Liver (tissue), 8 donors: ENCODE measurements at regions not wholly inside any gene's neighbourhood (a gene's known extent, or its start where the extent isn't known, plus 50 kb on each side); places are given as distances from the start of the nearest gene placed in this dataset.

ENCODE experiments used
- DNase-seq: peaks from one replicate; pipeline ENCODE4 v3.0.0-alpha.2; 2017; ENCODE audit warnings: low spot score
- H3K27ac ChIP-seq, 2 donors: one replicate each; pipeline ENCODE4 v1.7.0; 2013; ENCODE audit warnings: inconsistent platforms in 2 of 2, low read length in 2 of 2, control low read depth in 1 of 2, low read depth in 1 of 2, mild to moderate bottlenecking in 1 of 2
- H3K27me3 ChIP-seq, 4 donors: one replicate each; pipeline versions ENCODE4 v1.6.1 to v1.7.0; 2013; ENCODE audit warnings: low read length in 3 of 4, inconsistent platforms in 1 of 4, mild to moderate bottlenecking in 1 of 4, moderate library complexity in 1 of 4; ENCODE audit not compliant: control insufficient read depth in 4 of 4, insufficient read depth in 4 of 4
- H3K36me3 ChIP-seq, 4 donors: one replicate each; pipeline versions ENCODE4 v1.6.1 to v1.7.0; 2013; ENCODE audit warnings: low read length in 3 of 4, mild to moderate bottlenecking in 3 of 4, low read depth in 1 of 4, moderate library complexity in 1 of 4; ENCODE audit not compliant: control insufficient read depth in 4 of 4, insufficient read depth in 3 of 4
- H3K4me1 ChIP-seq, 4 donors: one replicate each; pipeline versions ENCODE4 v1.6.1 to v1.7.0; 2013; ENCODE audit warnings: low read length in 3 of 4, mild to moderate bottlenecking in 3 of 4, moderate library complexity in 1 of 4; ENCODE audit not compliant: control insufficient read depth in 4 of 4, insufficient read depth in 4 of 4
- H3K4me3 ChIP-seq, 3 donors: one replicate each; pipeline versions ENCODE4 v1.6.1 to v1.7.0; 2013; ENCODE audit warnings: low read length in 3 of 3, control low read depth in 1 of 3, low read depth in 1 of 3, mild to moderate bottlenecking in 1 of 3
- H3K9ac ChIP-seq, 2 donors: one replicate each; pipeline ENCODE4 v1.7.0; 2013; ENCODE audit warnings: low read length in 2 of 2, mild to moderate bottlenecking in 2 of 2, moderate library complexity in 2 of 2, control low read depth in 1 of 2, low read depth in 1 of 2
- H3K9me3 ChIP-seq, 4 donors: one replicate each; pipeline versions ENCODE4 v1.6.1 to v1.7.0; 2013; ENCODE audit warnings: low read length in 3 of 4; ENCODE audit not compliant: control insufficient read depth in 4 of 4
- EGR1 ChIP-seq, 2 donors: IDR thresholded peaks; 2 replicates each; pipeline ENCODE4 v1.6.1; 2016 to 2018; ENCODE audit warnings: antibody characterized with exemption in 2 of 2, low read depth in 2 of 2
- FOXA1 ChIP-seq: IDR thresholded peaks from 2 replicates; pipeline ENCODE4 v1.6.1; 2016; ENCODE audit warnings: antibody characterized with exemption
- FOXA2 ChIP-seq: IDR thresholded peaks from 2 replicates; pipeline ENCODE4 v1.6.1; 2016; ENCODE audit warnings: antibody characterized with exemption
- GABPA ChIP-seq, 2 donors: IDR thresholded peaks in 1 of 2; conservative IDR thresholded peaks in 1 of 2; 2 replicates each; pipeline ENCODE4 v1.6.1; 2016; ENCODE audit warnings: antibody characterized with exemption in 2 of 2, mild to moderate bottlenecking in 1 of 2, moderate library complexity in 1 of 2
- HNF4A ChIP-seq, 2 donors: conservative IDR thresholded peaks; 2 replicates each; pipeline ENCODE4 v1.6.1; 2016; ENCODE audit warnings: antibody characterized with exemption in 2 of 2, mild to moderate bottlenecking in 2 of 2
- HNF4G ChIP-seq: IDR thresholded peaks from 2 replicates; pipeline ENCODE4 v1.6.1; 2016; ENCODE audit warnings: antibody characterized with exemption
- JUND ChIP-seq, 2 donors: IDR thresholded peaks; 2 replicates each; pipeline ENCODE4 v1.6.1; 2016; ENCODE audit warnings: antibody characterized with exemption in 2 of 2
- NR2F2 ChIP-seq: IDR thresholded peaks from 2 replicates; pipeline ENCODE4 v1.6.1; 2016; ENCODE audit warnings: antibody characterized with exemption
- RAD21 ChIP-seq, 2 donors: IDR thresholded peaks; 2 replicates each; pipeline ENCODE4 v1.6.1; 2016; ENCODE audit warnings: antibody characterized with exemption in 2 of 2, mild to moderate bottlenecking in 2 of 2
- RXRA ChIP-seq, 2 donors: IDR thresholded peaks; 2 replicates each; pipeline ENCODE4 v1.6.1; 2017 to 2018; ENCODE audit warnings: antibody characterized with exemption in 2 of 2, mild to moderate bottlenecking in 1 of 2
- SP1 ChIP-seq: IDR thresholded peaks from 2 replicates; pipeline ENCODE4 v1.6.1; 2018; ENCODE audit warnings: antibody characterized with exemption, mild to moderate bottlenecking
- TAF1 ChIP-seq: conservative IDR thresholded peaks from 2 replicates; pipeline ENCODE4 v1.6.1; 2016; ENCODE audit warnings: antibody characterized with exemption, mild to moderate bottlenecking
- YY1 ChIP-seq: IDR thresholded peaks from 2 replicates; pipeline ENCODE4 v1.6.1; 2016; ENCODE audit warnings: antibody characterized with exemption, mild to moderate bottlenecking
- WGBS: extraction: QIAGEN DNeasy Blood & Tissue Kit; methylation state at CpG from one replicate; pipeline ENCODE4 v1.1.7; 2013; 5-methylcytosine and 5-hydroxymethylcytosine counted together
- TF ChIP-seq, protein P1 (sequence below): IDR thresholded peaks from 2 replicates; pipeline ENCODE4 v1.6.1; 2016; ENCODE audit warnings: antibody characterized with exemption, mild to moderate bottlenecking
- TF ChIP-seq, protein P2 (sequence below): IDR thresholded peaks from 2 replicates; pipeline ENCODE4 v1.6.1; 2016; ENCODE audit warnings: antibody characterized with exemption
- TF ChIP-seq, protein P3 (sequence below): IDR thresholded peaks from 2 replicates; pipeline ENCODE4 v1.6.1; 2016; ENCODE audit warnings: antibody characterized with exemption
- TF ChIP-seq, protein P4 (sequence below): fragments of 150-350 bp; IDR thresholded peaks from 2 replicates; pipeline ENCODE4 v1.5.1; 2017; ENCODE audit warnings: improper control_type of control experiment, low read depth, low read length; ENCODE audit not compliant: missing input control
- TF ChIP-seq, protein P5 (sequence below): IDR thresholded peaks from 2 replicates; pipeline ENCODE4 v1.6.1; 2016; ENCODE audit warnings: antibody characterized with exemption
- donor health status: healthy.
- donor health status: healthy.
- donor health status: healthy.
- donor health status: healthy.
- donor health status: healthy.

DNA sequence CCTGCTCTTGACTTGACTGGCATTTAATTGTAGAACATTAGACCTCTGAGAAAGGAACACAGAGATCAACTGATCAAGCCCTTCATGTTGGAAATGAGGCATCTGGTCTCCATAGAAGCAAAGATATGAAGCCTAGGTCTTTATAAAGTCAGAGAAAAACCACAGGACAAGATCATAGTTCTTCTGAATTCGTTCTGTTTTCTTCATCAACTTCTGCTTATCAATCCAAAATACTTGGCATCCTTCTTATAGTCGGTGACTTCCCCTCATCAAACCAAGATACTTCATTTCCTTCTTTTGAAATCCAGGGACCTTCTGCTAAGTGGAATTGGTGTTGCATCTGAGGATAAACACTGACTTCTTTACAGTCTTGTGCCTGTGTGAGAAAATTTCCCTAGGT, 77.1 kb upstream of the PRKCQ start:
- Histone ChIP-seq H3K27me3 (peaks cover 0 to 7% (median 3%) of the 10 kb centered on the region in 4 donors), H3K27ac (no peak overlapping the region), H3K4me3 (no peak overlapping the region), H3K36me3 (no peaks in the 10 kb centered on the region), H3K9ac (no peak overlapping the region), H3K9me3 (no peaks in the 10 kb centered on the region), H3K4me1 (no peaks in the 10 kb centered on the region)
- no peak for DNase-seq
- WGBS: 48% methylated on average over 2 of the region's 2 CpGs
- TF ChIP-seq, protein P1, sequence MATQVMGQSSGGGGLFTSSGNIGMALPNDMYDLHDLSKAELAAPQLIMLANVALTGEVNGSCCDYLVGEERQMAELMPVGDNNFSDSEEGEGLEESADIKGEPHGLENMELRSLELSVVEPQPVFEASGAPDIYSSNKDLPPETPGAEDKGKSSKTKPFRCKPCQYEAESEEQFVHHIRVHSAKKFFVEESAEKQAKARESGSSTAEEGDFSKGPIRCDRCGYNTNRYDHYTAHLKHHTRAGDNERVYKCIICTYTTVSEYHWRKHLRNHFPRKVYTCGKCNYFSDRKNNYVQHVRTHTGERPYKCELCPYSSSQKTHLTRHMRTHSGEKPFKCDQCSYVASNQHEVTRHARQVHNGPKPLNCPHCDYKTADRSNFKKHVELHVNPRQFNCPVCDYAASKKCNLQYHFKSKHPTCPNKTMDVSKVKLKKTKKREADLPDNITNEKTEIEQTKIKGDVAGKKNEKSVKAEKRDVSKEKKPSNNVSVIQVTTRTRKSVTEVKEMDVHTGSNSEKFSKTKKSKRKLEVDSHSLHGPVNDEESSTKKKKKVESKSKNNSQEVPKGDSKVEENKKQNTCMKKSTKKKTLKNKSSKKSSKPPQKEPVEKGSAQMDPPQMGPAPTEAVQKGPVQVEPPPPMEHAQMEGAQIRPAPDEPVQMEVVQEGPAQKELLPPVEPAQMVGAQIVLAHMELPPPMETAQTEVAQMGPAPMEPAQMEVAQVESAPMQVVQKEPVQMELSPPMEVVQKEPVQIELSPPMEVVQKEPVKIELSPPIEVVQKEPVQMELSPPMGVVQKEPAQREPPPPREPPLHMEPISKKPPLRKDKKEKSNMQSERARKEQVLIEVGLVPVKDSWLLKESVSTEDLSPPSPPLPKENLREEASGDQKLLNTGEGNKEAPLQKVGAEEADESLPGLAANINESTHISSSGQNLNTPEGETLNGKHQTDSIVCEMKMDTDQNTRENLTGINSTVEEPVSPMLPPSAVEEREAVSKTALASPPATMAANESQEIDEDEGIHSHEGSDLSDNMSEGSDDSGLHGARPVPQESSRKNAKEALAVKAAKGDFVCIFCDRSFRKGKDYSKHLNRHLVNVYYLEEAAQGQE: no peak
- TF ChIP-seq JUND (IDR thresholded peaks at IDR 0.05) (no peak), EGR1 (IDR thresholded peaks at IDR 0.05; ENCODE audit: low read depth in 2 of 2) (no peak), GABPA (IDR thresholded peaks at IDR 0.05 in 1 of 2, conservative IDR thresholded peaks at IDR 0.05 in 1 of 2) (no peak), SP1 (no peak), HNF4A (conservative IDR thresholded peaks at IDR 0.05) (no peak), NR2F2 (no peak), RXRA (IDR thresholded peaks at IDR 0.05) (no peak), HNF4G (no peak), FOXA2 (no peak)
- TF ChIP-seq, protein P2, sequence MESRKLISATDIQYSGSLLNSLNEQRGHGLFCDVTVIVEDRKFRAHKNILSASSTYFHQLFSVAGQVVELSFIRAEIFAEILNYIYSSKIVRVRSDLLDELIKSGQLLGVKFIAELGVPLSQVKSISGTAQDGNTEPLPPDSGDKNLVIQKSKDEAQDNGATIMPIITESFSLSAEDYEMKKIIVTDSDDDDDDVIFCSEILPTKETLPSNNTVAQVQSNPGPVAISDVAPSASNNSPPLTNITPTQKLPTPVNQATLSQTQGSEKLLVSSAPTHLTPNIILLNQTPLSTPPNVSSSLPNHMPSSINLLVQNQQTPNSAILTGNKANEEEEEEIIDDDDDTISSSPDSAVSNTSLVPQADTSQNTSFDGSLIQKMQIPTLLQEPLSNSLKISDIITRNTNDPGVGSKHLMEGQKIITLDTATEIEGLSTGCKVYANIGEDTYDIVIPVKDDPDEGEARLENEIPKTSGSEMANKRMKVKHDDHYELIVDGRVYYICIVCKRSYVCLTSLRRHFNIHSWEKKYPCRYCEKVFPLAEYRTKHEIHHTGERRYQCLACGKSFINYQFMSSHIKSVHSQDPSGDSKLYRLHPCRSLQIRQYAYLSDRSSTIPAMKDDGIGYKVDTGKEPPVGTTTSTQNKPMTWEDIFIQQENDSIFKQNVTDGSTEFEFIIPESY: no peak
- TF ChIP-seq, protein P3, sequence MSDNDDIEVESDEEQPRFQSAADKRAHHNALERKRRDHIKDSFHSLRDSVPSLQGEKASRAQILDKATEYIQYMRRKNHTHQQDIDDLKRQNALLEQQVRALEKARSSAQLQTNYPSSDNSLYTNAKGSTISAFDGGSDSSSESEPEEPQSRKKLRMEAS: no peak

DNA sequence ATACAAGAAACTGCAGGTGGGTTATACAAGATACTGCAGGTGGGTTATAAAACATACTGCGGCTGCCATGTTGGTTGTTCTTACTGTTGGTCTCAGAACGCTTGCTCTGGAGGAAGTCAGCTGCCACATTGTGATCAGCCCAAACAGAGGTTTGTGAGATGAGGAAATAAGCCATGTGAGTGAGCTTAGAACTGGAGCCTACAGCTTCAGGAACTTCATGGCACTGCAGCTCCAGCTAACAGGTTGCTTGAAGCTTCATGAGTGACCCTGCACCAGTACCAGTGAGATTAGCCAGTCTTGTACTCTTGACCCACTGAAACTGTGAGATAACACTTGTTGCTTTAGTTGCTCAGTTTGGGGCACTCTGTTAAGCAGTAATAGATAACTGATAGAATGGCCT, 74.5 kb upstream of the PRKCQ start:
- no peak overlapping the region for H3K4me3 ChIP-seq
- WGBS: 81% methylated on average over 2 of the region's 2 CpGs

More for the DNA sequence above, 74.5 kb upstream of the PRKCQ start:
- TF ChIP-seq EGR1 (IDR thresholded peaks at IDR 0.05; ENCODE audit: low read depth in 2 of 2) (no peak), RAD21 (IDR thresholded peaks at IDR 0.05) (no peak), SP1 (no peak), GABPA (IDR thresholded peaks at IDR 0.05 in 1 of 2, conservative IDR thresholded peaks at IDR 0.05 in 1 of 2) (no peak), HNF4G (no peak), FOXA1 (no peak), TAF1 (no peak), YY1 (no peak), RXRA (IDR thresholded peaks at IDR 0.05) (no peak), JUND (IDR thresholded peaks at IDR 0.05) (no peak), NR2F2 (no peak), FOXA2 (no peak), HNF4A (conservative IDR thresholded peaks at IDR 0.05) (no peak)
- TF ChIP-seq, protein P2: no peak
- TF ChIP-seq, protein P4, sequence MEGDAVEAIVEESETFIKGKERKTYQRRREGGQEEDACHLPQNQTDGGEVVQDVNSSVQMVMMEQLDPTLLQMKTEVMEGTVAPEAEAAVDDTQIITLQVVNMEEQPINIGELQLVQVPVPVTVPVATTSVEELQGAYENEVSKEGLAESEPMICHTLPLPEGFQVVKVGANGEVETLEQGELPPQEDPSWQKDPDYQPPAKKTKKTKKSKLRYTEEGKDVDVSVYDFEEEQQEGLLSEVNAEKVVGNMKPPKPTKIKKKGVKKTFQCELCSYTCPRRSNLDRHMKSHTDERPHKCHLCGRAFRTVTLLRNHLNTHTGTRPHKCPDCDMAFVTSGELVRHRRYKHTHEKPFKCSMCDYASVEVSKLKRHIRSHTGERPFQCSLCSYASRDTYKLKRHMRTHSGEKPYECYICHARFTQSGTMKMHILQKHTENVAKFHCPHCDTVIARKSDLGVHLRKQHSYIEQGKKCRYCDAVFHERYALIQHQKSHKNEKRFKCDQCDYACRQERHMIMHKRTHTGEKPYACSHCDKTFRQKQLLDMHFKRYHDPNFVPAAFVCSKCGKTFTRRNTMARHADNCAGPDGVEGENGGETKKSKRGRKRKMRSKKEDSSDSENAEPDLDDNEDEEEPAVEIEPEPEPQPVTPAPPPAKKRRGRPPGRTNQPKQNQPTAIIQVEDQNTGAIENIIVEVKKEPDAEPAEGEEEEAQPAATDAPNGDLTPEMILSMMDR: no peak
- TF ChIP-seq, protein P5, sequence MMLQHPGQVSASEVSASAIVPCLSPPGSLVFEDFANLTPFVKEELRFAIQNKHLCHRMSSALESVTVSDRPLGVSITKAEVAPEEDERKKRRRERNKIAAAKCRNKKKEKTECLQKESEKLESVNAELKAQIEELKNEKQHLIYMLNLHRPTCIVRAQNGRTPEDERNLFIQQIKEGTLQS: no peak
- TF ChIP-seq, protein P3: no peak
- H3K9ac ChIP-seq: no peak overlapping the region
- no peak overlapping the region for H3K27ac ChIP-seq
- H3K9me3 ChIP-seq: no peaks in the 10 kb centered on the region
- H3K27me3 ChIP-seq: peaks cover 0 to 11% (median 3%) of the 10 kb centered on the region in 4 donors
- no peaks in the 10 kb centered on the region for H3K4me1 ChIP-seq
- DNase-seq: no peak
- no peaks in the 10 kb centered on the region for H3K36me3 ChIP-seq
